ENCODE measurements at regions not wholly inside any gene's neighbourhood (a gene's known extent, or its start where the extent isn't known, plus 50 kb on each side); places are given as distances from the start of the nearest gene placed in this dataset.

DNA sequence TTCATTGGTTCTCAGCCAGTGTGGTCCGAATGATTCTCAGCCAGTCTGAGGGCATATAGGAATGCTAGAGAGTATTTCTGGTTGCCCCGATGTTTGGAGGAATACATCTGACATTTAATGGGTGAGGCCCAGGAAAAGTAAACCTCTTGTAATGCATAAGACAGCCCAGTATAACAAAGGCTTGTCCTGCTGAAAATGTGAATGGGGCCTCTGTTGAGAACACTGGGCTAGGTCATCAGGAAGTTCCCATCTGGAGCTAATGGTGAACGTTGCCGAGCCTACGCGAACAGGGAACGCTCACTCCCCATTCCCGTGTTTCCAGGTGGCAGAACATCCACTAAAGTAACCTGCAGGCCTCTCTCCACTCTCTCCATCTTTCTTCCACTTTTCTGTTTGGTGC is 132.0 kb upstream of the CLNK start:
- no peak for DNase-seq (ENCODE audit: extremely low spot score in 2 of 2)
- Histone ChIP-seq H3K4me3 (no peak overlapping the region), H3K36me3 (no peaks in the 10 kb centered on the region), H3K27me3 (no peaks in the 10 kb centered on the region), H3K4me1 (no peaks in the 10 kb centered on the region), H3K27ac (no peak overlapping the region), H3K9me3 (no peaks in the 10 kb centered on the region)
- intact Hi-C loops (cut with DNase I), result no loop called here
- TF ChIP-seq, protein P1, sequence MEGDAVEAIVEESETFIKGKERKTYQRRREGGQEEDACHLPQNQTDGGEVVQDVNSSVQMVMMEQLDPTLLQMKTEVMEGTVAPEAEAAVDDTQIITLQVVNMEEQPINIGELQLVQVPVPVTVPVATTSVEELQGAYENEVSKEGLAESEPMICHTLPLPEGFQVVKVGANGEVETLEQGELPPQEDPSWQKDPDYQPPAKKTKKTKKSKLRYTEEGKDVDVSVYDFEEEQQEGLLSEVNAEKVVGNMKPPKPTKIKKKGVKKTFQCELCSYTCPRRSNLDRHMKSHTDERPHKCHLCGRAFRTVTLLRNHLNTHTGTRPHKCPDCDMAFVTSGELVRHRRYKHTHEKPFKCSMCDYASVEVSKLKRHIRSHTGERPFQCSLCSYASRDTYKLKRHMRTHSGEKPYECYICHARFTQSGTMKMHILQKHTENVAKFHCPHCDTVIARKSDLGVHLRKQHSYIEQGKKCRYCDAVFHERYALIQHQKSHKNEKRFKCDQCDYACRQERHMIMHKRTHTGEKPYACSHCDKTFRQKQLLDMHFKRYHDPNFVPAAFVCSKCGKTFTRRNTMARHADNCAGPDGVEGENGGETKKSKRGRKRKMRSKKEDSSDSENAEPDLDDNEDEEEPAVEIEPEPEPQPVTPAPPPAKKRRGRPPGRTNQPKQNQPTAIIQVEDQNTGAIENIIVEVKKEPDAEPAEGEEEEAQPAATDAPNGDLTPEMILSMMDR (IDR thresholded peaks at IDR 0.05), result no peak
- TF ChIP-seq POLR2AphosphoS5 (IDR thresholded peaks at IDR 0.05; ENCODE audit: insufficient read depth in 1 of 2, low read depth in 1 of 2), result no peak
- TF ChIP-seq POLR2A (IDR thresholded peaks at IDR 0.05), result no peak

DNA sequence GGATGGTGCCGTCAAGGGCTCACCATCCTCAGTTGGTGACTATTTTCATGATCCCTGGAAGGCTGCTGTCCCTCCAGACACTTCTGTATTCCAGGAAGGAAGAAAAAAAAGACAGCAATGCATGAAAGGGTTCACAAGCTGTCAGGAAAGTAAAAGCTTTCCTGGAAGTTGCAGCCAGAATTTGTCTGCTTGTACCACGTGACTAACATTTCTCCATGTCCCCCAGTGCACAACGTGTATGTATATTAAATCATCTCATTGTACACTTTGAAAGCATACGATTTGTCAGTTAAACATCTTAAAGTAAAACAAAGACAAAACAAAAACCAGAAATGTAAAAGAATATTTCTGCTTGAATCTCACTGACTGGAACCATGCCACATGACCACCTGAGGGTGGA is 127.4 kb upstream of the CLNK start:
- intact Hi-C loops (cut with DNase I), result no loop called here
- Histone ChIP-seq H3K27ac (no peak overlapping the region), H3K4me1 (no peaks in the 10 kb centered on the region), H3K4me3 (no peak overlapping the region), H3K9me3 (no peaks in the 10 kb centered on the region), H3K27me3 (no peaks in the 10 kb centered on the region), H3K36me3 (no peaks in the 10 kb centered on the region)
- no peak for DNase-seq (ENCODE audit: extremely low spot score in 2 of 2)
- TF ChIP-seq POLR2AphosphoS5 (IDR thresholded peaks at IDR 0.05; ENCODE audit: insufficient read depth in 1 of 2, low read depth in 1 of 2) (no peak), POLR2A (IDR thresholded peaks at IDR 0.05) (no peak)
- TF ChIP-seq, protein P1 (IDR thresholded peaks at IDR 0.05), result no peak

DNA sequence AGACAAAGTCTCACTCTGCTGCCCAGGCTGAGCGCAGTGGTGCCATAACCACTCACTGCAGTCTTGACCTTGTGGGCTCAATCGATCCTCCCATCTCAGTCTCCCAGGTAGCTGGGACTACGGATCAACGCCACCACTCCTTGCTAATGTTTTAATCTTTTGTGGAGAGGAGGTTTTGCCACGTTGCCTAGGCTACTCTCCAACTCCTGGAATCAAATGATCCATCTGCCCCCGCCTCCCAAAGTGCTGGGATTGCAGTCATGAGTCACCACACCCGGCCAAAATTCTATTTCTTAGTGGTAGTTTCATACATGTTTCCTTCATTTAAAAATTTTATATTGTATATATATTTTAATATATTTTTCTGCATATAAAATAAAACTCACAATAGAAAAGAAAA is 125.8 kb upstream of the CLNK start:
- H3K9me3 ChIP-seq, result no peaks in the 10 kb centered on the region
- no peak overlapping the region for H3K27ac ChIP-seq
- TF ChIP-seq, protein P1 (IDR thresholded peaks at IDR 0.05), result no peak
- no peak overlapping the region for H3K4me3 ChIP-seq
- intact Hi-C loops (cut with DNase I), result no loop called here
- DNase-seq (ENCODE audit: extremely low spot score in 2 of 2), result no peak
- no peaks in the 10 kb centered on the region for H3K36me3 ChIP-seq
- H3K27me3 ChIP-seq, result no peaks in the 10 kb centered on the region
- H3K4me1 ChIP-seq, result no peaks in the 10 kb centered on the region

DNA sequence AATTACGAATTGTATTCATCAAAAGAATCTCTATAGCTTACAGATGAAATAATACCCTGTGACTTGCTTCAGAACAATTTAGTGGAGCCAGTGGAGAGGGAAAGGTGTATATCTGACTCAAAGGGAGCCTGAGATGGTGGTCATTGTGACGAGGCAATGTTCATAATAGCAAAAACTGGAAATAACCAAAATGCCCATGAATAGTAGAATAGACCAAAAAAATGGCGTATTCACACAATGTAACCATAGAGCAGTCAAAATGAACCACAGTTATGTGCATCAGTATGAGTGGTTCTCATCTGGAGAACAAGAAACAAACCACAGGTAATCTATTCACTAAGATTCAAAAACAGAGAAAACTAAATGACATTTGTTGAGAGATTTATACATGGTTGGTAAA is 125.3 kb upstream of the CLNK start:
- no peak for DNase-seq (ENCODE audit: extremely low spot score in 2 of 2)
- Histone ChIP-seq H3K4me1 (no peaks in the 10 kb centered on the region), H3K9me3 (no peaks in the 10 kb centered on the region), H3K36me3 (no peaks in the 10 kb centered on the region), H3K27me3 (no peaks in the 10 kb centered on the region), H3K27ac (no peak overlapping the region), H3K4me3 (no peak overlapping the region)
- intact Hi-C loops (cut with DNase I), result no loop called here
- TF ChIP-seq, protein P1 (IDR thresholded peaks at IDR 0.05), result no peak
- TF ChIP-seq POLR2A (IDR thresholded peaks at IDR 0.05) (no peak), POLR2AphosphoS5 (IDR thresholded peaks at IDR 0.05; ENCODE audit: insufficient read depth in 1 of 2, low read depth in 1 of 2) (no peak)

DNA sequence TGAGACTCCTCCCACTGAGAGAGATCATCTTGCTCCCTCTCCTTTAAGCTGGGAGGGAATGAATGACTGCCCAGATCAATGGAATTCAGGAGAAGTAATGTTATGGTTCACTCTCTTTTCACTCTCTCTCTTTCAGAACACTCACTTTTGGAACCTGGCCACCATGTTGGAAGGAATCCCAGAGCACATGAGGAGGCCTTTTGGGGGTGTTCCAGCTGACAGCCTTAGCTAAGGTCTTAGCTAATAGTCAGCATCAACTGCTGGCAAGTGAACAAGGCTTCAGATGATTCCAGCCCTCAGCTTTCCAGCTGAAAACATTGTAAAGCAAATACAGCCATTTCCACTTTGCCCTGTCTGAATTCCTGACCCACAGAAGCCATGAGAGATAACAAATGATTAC is 124.0 kb upstream of the CLNK start:
- no peak overlapping the region for H3K4me3 ChIP-seq
- no peak overlapping the region for H3K27ac ChIP-seq
- no peaks in the 10 kb centered on the region for H3K36me3 ChIP-seq
- H3K4me1 ChIP-seq, result no peaks in the 10 kb centered on the region
- intact Hi-C loops (cut with DNase I), result no loop called here
- H3K9me3 ChIP-seq, result no peaks in the 10 kb centered on the region
- TF ChIP-seq, protein P1 (IDR thresholded peaks at IDR 0.05), result no peak
- TF ChIP-seq POLR2A (IDR thresholded peaks at IDR 0.05) (no peak), POLR2AphosphoS5 (IDR thresholded peaks at IDR 0.05; ENCODE audit: insufficient read depth in 1 of 2, low read depth in 1 of 2) (no peak)
- no peaks in the 10 kb centered on the region for H3K27me3 ChIP-seq
- DNase-seq (ENCODE audit: extremely low spot score in 2 of 2), result no peak
